ENCODE measurements at regions not wholly inside any gene's neighbourhood (a gene's known extent, or its start where the extent isn't known, plus 50 kb on each side); places are given as distances from the start of the nearest gene placed in this dataset.

DNA sequence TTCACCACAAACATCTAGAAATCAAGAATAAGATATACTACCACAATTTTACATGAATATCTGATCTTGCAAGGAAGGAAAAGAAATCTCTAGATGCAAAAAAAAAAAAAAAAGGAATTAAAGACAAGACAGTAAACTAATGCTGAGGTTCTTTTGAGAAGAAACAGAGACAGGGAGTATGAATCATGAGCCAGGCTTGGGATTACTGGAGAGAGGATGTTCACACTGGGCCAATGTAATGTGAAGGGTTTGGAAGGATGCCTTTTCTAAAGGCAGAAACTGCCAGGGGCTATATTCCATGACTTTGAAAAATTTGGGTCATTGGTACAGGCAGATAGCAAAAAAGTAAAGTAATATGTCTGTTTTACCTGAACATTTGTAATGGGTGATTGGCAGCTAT lies 573.0 kb upstream of the IGFBP3 start:
- no peak for TF ChIP-seq GATA3 (IDR thresholded peaks at IDR 0.05; ENCODE audit: low read depth, low read length)
- TF ChIP-seq GATA2 (IDR thresholded peaks at IDR 0.05; ENCODE audit: low read depth, low read length), result no peak

DNA sequence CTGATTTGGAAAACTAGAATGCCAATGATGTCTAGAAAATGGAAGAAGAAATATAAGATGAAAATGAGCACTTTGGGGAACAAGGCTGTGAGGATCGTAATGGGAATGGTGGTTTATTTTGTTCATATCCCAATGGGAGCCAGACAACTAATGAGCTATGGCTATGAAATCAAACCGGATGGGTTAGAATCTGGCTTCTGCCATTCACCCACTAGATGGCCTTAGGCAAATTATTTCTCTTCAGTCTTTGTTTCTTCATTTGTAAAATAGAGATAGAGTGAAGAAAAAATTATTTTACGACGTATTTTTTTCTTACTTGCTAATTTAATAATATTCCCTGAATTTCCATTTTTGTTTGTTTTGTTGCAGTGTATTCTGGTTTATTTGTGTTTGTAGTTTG lies 572.1 kb upstream of the IGFBP3 start:
- TF ChIP-seq GATA3 (IDR thresholded peaks at IDR 0.05; ENCODE audit: low read depth, low read length) (no peak), GATA2 (IDR thresholded peaks at IDR 0.05; ENCODE audit: low read depth, low read length) (no peak)

DNA sequence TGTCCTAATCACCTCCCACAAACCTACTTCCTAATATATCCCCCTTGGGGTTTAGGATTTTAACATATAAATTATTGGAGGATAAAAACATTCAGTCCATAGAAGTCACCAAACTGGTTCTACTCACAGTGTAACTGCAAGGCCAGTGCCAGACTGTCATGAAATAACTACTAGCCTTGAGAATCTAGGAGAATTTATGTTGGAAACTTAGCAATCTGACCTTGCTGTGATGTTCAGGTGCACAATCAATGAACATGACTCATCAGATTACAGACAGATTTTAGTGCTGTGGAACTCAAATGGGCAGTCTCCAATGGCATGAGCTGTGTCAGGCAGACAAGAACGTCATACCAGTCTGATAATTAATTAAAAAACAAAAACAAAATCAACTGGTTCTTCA lies 571.4 kb upstream of the IGFBP3 start:
- TF ChIP-seq GATA2 (IDR thresholded peaks at IDR 0.05; ENCODE audit: low read depth, low read length) (no peak), GATA3 (IDR thresholded peaks at IDR 0.05; ENCODE audit: low read depth, low read length) (no peak)

DNA sequence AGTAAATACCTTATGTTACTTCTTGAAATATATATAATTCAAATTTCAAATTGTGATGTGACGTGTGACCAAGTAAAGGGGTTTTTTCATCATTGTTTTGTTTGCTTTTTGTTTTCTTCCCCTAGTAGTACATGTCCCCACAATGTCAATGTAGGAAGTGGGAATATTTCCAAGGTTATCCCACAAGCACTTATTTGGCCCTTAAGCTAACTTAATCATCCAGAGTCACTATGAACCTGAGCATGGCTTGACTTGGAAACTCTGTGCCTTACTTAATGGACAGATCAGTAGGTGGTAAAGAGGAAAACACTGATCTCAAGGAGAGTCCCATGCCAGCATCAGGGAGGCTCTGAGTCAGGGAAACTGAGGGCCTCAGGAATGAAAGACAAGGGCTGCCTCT lies 569.3 kb upstream of the IGFBP3 start:
- TF ChIP-seq GATA3 (IDR thresholded peaks at IDR 0.05; ENCODE audit: low read depth, low read length) (no peak), GATA2 (IDR thresholded peaks at IDR 0.05; ENCODE audit: low read depth, low read length) (no peak)

DNA sequence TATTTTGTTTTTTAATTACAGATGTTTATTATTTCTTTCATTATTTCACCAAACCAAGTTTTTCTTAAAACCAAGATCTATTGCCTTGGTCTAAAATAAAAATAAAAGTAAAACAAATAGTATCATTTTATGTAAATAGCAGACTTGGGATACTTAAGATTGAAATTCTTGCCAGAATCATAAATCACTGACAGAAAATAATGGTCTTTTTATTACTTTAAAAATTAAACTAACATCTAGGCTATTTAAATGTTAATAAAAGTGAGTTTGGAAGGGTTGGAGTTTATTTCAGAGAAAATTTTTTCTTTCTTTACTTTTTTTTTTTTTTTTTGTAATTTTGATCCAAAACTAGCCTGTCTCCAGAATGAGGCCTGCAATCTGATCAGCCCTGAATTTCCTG lies 568.0 kb upstream of the IGFBP3 start:
- TF ChIP-seq GATA3 (IDR thresholded peaks at IDR 0.05; ENCODE audit: low read depth, low read length), result no peak
- no peak for TF ChIP-seq GATA2 (IDR thresholded peaks at IDR 0.05; ENCODE audit: low read depth, low read length)

DNA sequence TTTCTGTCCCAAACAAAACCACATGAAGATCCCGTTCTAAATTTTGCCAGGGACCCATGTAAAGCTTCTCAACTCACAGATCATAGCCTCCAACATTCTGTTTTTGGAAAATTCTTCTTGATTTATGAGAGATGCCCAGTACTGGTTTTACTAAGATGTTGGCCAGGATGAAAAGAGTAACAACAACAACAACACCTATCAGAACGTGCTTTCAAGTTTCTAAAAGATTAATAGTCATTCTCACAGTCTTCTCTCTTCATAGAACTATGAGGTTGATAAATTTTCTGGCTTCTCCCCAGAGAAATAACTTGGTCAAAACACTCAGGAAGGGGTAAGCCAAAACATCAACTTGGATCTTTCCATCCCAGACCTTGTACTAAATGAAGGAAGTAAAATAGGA lies 567.5 kb upstream of the IGFBP3 start:
- TF ChIP-seq GATA2 (IDR thresholded peaks at IDR 0.05; ENCODE audit: low read depth, low read length) (no peak), GATA3 (IDR thresholded peaks at IDR 0.05; ENCODE audit: low read depth, low read length) (no peak)

DNA sequence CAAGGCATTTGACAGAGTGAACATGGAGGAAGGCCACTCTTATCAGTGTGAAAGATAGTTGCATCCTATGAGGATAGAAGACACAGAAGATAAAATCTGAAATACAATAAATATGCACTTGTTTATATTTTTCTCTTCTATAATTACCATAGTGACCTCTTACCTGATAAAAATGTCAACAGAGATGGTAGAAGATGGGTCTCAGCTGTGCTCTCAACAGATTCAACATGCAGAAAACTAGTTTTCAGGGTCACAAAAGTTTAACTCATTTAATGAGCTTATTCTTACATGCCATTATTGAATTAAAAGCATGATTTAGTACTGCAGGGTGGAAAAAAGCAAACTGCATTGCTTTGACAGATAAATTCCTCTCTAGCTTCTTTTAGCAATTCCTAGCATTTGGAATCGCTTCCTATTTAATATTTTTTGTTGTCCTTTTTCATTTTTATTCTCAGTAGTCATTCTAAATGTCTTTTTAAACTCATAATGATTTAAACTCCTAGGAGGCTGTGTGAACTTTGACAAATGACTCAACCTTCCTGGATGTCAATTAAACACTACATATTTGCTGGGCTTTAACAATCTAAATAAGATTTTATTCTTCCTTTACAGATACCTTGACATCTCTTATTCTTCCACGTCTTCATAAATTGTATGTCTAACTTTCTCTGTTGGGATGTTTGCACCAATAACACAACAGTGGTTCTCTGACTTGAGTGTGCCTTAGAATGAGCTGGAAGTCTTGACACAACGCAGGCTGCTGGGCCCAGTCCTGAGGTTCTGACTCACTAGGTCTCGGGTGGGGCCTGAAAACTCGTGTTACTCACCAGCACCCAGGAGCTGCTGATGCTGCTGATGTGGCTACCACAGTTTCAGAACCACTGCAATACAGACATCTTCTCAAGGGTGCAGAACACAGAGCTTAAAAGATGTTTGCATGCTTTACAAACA lies 565.5 kb upstream of the IGFBP3 start:
- TF ChIP-seq GATA2 (IDR thresholded peaks at IDR 0.05; ENCODE audit: low read depth, low read length), result no peak
- TF ChIP-seq GATA3 (IDR thresholded peaks at IDR 0.05; ENCODE audit: low read depth, low read length), result no peak

DNA sequence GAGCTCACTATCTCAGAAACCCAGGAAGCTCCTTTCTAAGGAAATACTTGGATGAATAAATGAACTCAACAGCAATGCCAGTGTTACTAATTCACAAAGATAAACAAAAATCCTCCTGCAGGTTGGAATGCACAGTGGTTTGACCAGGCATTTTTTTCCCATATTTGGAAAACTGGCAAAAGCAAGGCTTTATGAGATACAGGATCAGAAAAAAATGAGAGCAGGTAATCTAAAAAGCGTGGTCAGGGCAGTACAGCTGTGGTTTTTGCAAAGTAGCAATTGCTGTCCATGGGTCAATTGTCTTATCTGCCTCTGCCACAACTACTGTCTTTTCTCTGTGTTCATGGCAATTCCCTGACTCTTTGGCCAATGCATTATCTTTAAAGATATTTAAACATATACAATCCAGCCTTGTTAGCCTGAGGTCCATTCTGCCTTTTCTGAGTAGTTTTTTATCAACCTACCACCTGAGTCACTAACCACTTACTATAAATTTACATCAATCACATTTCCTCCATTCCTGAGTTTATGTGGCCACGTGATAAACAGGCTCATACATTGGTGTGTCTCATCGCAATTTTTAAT lies 564.5 kb upstream of the IGFBP3 start:
- TF ChIP-seq GATA2 (IDR thresholded peaks at IDR 0.05; ENCODE audit: low read depth, low read length), result no peak
- no peak for TF ChIP-seq GATA3 (IDR thresholded peaks at IDR 0.05; ENCODE audit: low read depth, low read length)

DNA sequence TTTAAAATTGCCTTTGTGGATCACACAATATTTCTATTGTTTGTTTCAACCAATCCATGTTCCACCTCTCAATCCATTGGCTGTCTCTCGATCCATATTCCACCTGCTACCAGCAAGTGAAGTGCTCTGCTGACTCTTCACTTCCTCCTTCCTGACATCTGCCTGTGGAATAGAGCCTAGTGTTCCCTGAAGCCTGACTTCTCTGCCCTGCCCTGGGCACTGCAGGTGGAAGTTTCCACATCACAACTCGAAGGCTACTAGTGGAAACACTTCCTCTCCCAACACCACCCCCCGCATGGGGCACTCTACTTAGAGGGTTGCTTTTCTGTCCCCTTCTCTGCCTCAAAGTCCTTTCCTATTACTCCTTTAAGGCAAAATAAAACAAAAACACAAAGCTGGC lies 563.8 kb upstream of the IGFBP3 start:
- no peak for TF ChIP-seq GATA2 (IDR thresholded peaks at IDR 0.05; ENCODE audit: low read depth, low read length)
- no peak for TF ChIP-seq GATA3 (IDR thresholded peaks at IDR 0.05; ENCODE audit: low read depth, low read length)

DNA sequence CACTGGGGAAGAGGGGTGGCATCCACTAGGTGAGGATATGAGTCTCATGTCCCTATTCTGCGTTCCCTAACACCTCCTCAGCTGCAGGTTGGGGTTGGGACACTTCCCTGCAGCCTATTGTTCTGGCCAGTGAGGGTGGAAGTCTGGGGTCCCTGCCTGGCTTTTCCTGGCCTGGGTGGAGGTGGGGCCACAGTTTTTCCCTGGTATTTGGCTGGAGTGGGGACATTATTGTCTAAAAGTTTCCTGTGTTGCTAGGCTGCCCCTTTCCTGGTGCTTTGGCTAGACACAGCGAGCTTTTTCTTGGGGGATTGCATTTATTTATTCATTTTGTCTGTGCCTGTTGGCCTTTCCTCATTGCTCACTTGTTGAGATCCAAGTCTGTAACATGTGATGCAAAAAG lies 559.5 kb upstream of the IGFBP3 start:
- TF ChIP-seq GATA2 (IDR thresholded peaks at IDR 0.05; ENCODE audit: low read depth, low read length), result no peak
- TF ChIP-seq GATA3 (IDR thresholded peaks at IDR 0.05; ENCODE audit: low read depth, low read length), result no peak

DNA sequence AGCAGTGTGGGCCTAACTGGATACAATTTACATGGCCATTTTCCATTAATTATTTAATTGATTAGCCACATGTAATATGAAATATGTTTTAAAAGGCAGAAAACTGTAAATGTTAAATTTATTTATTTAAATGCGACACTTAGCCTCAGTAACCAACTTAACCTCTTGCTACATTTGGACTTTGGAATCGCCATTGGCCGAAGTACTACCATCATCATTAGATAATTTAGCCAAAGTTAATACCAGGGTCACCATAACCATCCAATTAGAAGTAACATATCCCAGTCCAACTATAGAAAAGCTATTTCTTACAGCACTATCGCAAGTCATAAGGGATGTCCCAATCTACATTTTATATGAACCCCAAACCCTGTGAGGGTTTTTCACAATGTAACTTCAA lies 558.6 kb upstream of the IGFBP3 start:
- TF ChIP-seq GATA3 (IDR thresholded peaks at IDR 0.05; ENCODE audit: low read depth, low read length) (no peak), GATA2 (IDR thresholded peaks at IDR 0.05; ENCODE audit: low read depth, low read length) (no peak)

DNA sequence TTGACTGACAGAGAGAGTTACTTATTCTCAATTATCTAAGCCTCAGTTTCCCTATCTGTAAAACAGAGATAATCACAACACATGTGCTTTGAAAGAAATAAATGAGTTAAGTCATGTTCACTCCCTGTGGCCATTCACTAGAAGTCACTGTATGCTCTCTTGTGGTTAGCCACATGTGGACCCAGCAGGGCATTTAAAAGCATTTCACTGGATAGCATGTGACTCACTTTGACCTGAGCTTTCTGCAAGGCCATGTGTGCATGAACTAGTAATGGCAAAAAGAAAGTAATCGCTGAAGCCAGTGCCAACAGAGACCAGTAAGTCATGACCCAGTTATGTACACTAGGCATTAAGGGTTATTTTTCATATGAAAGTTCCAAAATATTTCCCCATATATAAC lies 557.0 kb upstream of the IGFBP3 start:
- TF ChIP-seq GATA2 (IDR thresholded peaks at IDR 0.05; ENCODE audit: low read depth, low read length) (no peak), GATA3 (IDR thresholded peaks at IDR 0.05; ENCODE audit: low read depth, low read length) (no peak)

DNA sequence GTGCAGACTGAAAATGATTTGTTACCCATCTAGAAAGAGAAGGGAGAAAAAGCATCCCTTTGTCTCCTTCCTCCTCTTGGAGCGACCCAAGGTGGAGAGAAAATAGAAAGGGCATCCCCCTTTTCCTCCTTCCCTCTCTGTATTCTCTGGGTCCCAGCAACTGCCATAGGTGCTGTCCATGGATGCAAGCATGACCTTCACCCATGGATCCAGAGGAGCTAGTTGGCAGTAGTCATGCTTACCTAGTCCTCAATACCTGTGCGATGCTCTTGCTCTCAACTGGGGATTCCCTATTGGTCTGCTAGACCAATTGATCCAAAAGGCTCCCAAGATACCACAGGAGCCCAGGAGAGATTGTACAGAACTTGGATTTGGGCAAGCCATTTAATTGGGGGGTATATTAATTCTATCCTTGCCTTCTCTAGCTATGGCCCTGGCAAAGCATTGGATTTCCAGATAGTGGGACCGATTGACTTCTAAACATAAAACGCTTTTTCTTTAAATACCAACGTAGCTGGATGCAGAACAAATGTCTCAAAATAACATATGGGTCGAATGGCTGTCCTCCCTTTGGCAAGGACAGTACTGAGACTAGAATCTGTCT lies 547.8 kb upstream of the IGFBP3 start:
- TF ChIP-seq GATA2 (IDR thresholded peaks at IDR 0.05; ENCODE audit: low read depth, low read length) (no peak), GATA3 (IDR thresholded peaks at IDR 0.05; ENCODE audit: low read depth, low read length) (no peak)

DNA sequence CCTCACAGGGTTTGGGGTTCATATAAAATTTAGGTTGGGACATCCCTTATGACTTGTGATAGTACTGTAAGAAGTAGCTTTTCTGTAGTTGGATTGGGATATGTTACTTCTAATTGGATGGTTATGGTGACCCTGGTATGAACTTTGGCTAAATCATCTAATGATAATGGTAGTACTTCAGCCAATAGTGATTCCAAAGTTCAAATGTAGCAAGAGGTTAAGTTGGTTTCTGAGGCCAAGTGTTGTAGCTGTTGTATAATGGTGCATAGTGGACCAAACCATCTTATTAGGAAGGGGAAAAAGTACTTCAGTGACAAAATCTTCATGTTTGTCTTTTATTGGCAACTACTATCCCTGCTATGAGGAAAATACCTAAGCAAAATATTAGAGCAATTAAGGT lies 542.1 kb upstream of the IGFBP3 start:
- no peak for TF ChIP-seq GATA2 (IDR thresholded peaks at IDR 0.05; ENCODE audit: low read depth, low read length)
- TF ChIP-seq GATA3 (IDR thresholded peaks at IDR 0.05; ENCODE audit: low read depth, low read length), result no peak

DNA sequence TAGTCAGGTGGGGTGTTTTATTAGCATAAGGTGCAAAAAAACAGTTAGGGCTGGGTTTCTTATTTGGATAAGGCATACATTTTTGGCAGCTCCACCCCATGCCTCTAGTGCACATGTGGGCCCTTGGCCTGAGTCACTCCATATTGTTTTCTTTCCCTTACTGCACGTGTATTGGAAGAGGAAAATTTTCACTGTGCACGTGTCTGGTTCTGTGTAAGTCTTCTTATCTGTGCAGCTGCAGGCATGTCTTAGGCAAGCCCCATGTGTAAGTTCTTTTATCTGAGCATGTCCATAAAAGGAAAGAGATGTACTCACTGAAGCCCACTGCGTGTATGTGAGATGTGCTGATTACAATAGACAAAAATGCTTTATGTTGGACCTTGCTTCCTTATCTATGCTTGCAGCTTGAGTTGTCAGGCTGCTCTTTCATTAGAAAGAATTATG lies 540.3 kb upstream of the IGFBP3 start:
- TF ChIP-seq GATA3 (IDR thresholded peaks at IDR 0.05; ENCODE audit: low read depth, low read length), result no peak
- TF ChIP-seq GATA2 (IDR thresholded peaks at IDR 0.05; ENCODE audit: low read depth, low read length), result no peak

All from SH-SY5Y (cell line).